ENCODE measurements at regions not wholly inside any gene's neighbourhood (a gene's known extent, or its start where the extent isn't known, plus 50 kb on each side); places are given as distances from the start of the nearest gene placed in this dataset.

- H3K9me3 ChIP-seq (ENCODE audit: control insufficient read depth, insufficient read depth, low read depth, low read length) = no peaks in the 10 kb centered on the region
- H3K36me3 ChIP-seq (ENCODE audit: control insufficient read depth in 2 of 2, insufficient read depth in 1 of 2, low read length in 2 of 2) = no peaks in the 10 kb centered on the region
- no peak overlapping the region for H3K4me3 ChIP-seq (ENCODE audit: low read depth, low read length)
- no peak for TF ChIP-seq ZNF239 (tag by site-specific recombination; IDR thresholded peaks at IDR 0.05)
- no peak for TF ChIP-seq ZNF777 (tag by site-specific recombination; IDR thresholded peaks at IDR 0.05; ENCODE audit: borderline replicate concordance)
- no peak for TF ChIP-seq ZFP41 (tag by site-specific recombination; IDR thresholded peaks at IDR 0.05; ENCODE audit: borderline replicate concordance)
- no peak for TF ChIP-seq ZNF701 (tag by site-specific recombination; IDR thresholded peaks at IDR 0.05)
- TF ChIP-seq SALL2 (tag by site-specific recombination; IDR thresholded peaks at IDR 0.05; ENCODE audit: borderline replicate concordance) = no peak
- TF ChIP-seq BCL11B (tag by site-specific recombination; IDR thresholded peaks at IDR 0.05; ENCODE audit: low read depth) = no peak
- TF ChIP-seq EGR2 (tag by site-specific recombination; IDR thresholded peaks at IDR 0.05; ENCODE audit: low read depth) = peak; percentile 83
- peak; percentile 79 for TF ChIP-seq ZFHX2 (tag by site-specific recombination; conservative IDR thresholded peaks at IDR 0.05)
- no peak for TF ChIP-seq ZNF549 (tag by site-specific recombination; IDR thresholded peaks at IDR 0.05)
- no peak overlapping the region for H3K27ac ChIP-seq (ENCODE audit: extremely low read depth, low read depth, low read length)
- ChIA-PET POLR2A (no interaction called here), CTCF (interaction anchor here (0.6 to 2.5 kb wide), 3 partner anchors 9 to 83 kb away, joined by 3 to 11 read pairs (median 8); no protein-coding TSS in a partner anchor)
- H3K4me1 ChIP-seq (ENCODE audit: control insufficient read depth, insufficient read depth, low read length) = no peaks in the 10 kb centered on the region
Measured at GRCh38 chr1:62377043-62377562, 57.9 kb upstream of the KANK4 start.

GRCh38 chr1:62380181-62380580 lies 56.7 kb upstream of the USP1 start:
- no peaks in the 10 kb centered on the region for H3K36me3 ChIP-seq (ENCODE audit: control insufficient read depth in 2 of 2, insufficient read depth in 1 of 2, low read length in 2 of 2)
- POLR2A ChIA-PET = no interaction called here
- no peak overlapping the region for H3K27ac ChIP-seq (ENCODE audit: extremely low read depth, low read depth, low read length)
- CTCF ChIA-PET = interaction anchor here (1.7 kb wide), 1 partner anchor 11 kb away, joined by 7 read pairs; no protein-coding TSS in a partner anchor
- H3K4me3 ChIP-seq (ENCODE audit: low read depth, low read length) = no peak overlapping the region
- peaks cover 3% of the 10 kb centered on the region; the same call in 1 of the 2 replicates for H3K4me1 ChIP-seq (ENCODE audit: control insufficient read depth, insufficient read depth, low read length)
- no peak for TF ChIP-seq REST (tag by site-specific recombination; IDR thresholded peaks at IDR 0.05)
- no peak for TF ChIP-seq ZNF558 (tag by site-specific recombination; IDR thresholded peaks at IDR 0.05)
- TF ChIP-seq ZNF121 (tag by site-specific recombination; IDR thresholded peaks at IDR 0.05) = no peak
- no peak for TF ChIP-seq ZNF350 (tag by site-specific recombination; IDR thresholded peaks at IDR 0.05)
- no peak for TF ChIP-seq ZNF510 (tag by site-specific recombination; IDR thresholded peaks at IDR 0.05; ENCODE audit: insufficient replicate concordance)
- TF ChIP-seq ZNF169 (tag by site-specific recombination; IDR thresholded peaks at IDR 0.05) = no peak
- TF ChIP-seq OVOL3 (tag by site-specific recombination; IDR thresholded peaks at IDR 0.05) = no peak
- TF ChIP-seq GLI4 (tag by site-specific recombination; IDR thresholded peaks at IDR 0.05) = no peak
- no peak for TF ChIP-seq SCRT2 (tag by site-specific recombination; IDR thresholded peaks at IDR 0.05)
- H3K9me3 ChIP-seq (ENCODE audit: control insufficient read depth, insufficient read depth, low read depth, low read length) = no peaks in the 10 kb centered on the region

GRCh38 chr1:62381831-62382657 lies 54.8 kb upstream of the USP1 start:
- TF ChIP-seq ZBTB10 (tag by site-specific recombination; IDR thresholded peaks at IDR 0.05) = no peak
- TF ChIP-seq SCRT2 (tag by site-specific recombination; IDR thresholded peaks at IDR 0.05) = 0 out of 2 replicates have a peak, but pooled peaks have one; percentile 19
- H3K36me3 ChIP-seq (ENCODE audit: control insufficient read depth in 2 of 2, insufficient read depth in 1 of 2, low read length in 2 of 2) = no peaks in the 10 kb centered on the region
- no peaks in the 10 kb centered on the region for H3K9me3 ChIP-seq (ENCODE audit: control insufficient read depth, insufficient read depth, low read depth, low read length)
- H3K4me3 ChIP-seq (ENCODE audit: low read depth, low read length) = no peak overlapping the region
- ChIA-PET CTCF (interaction anchor here (0.6 to 1.2 kb wide), 4 partner anchors 9 to 354 kb away, joined by 3 to 4 read pairs (median 4); no protein-coding TSS in a partner anchor), POLR2A (no interaction called here)
- H3K4me1 ChIP-seq (ENCODE audit: control insufficient read depth, insufficient read depth, low read length) = peaks cover 8% of the 10 kb centered on the region
- H3K27ac ChIP-seq (ENCODE audit: extremely low read depth, low read depth, low read length) = no peak overlapping the region
